KBM-7 (cell line): ENCODE measurements at regions not wholly inside any gene's neighbourhood (a gene's known extent, or its start where the extent isn't known, plus 50 kb on each side); places are given as distances from the start of the nearest gene placed in this dataset.
"Not testable (repeated sequence)": the region's sequence is repeated elsewhere in the genome, so short reads cannot be mapped to it uniquely, and the experiment has no call there.

ENCODE experiments used
- DNase-seq: peaks from one replicate; pipeline ENCODE4 v3.0.0-alpha.2; 2015
- in situ Hi-C: fragments of 300-500 bp; cut with MboI; formaldehyde crosslinking; loops from 2 replicates; pipeline ENCODE4 v1.14.3; 2020; ENCODE audit warnings: low sequenced_read_pairs, low pct_unique_long_range_greater_than_20kb, mixed read lengths

DNA sequence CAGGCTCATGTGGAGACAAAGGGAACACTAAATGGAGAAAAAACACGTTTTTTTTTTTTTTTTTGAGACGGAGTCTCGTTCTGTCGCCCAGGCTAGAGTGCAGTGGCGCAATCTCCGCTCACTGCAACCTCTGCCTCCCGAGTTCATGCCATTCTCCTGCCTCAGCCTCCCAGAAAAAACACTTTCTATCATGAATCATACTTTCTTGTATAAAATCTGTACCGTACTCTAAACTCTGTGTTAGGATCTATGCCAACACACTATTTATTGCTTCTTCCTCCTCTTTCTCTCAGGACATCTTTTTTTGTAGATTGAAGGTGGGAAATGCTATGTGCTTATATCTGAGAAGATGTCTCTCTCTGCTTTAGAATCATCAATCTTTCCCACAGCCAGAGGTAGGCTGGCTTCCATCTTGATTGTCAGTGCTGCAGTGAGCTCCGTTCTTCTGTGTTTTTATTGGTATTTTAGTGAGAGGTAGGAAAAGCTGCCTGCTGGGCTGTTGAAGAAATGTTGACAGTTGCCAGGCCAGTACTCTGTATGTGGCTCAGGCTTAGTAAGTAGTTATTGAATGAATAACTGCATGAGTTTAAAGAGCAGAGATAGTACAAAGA lies 101.1 kb downstream of the GPR85 start:
- in situ Hi-C loops = no loop called here

DNA sequence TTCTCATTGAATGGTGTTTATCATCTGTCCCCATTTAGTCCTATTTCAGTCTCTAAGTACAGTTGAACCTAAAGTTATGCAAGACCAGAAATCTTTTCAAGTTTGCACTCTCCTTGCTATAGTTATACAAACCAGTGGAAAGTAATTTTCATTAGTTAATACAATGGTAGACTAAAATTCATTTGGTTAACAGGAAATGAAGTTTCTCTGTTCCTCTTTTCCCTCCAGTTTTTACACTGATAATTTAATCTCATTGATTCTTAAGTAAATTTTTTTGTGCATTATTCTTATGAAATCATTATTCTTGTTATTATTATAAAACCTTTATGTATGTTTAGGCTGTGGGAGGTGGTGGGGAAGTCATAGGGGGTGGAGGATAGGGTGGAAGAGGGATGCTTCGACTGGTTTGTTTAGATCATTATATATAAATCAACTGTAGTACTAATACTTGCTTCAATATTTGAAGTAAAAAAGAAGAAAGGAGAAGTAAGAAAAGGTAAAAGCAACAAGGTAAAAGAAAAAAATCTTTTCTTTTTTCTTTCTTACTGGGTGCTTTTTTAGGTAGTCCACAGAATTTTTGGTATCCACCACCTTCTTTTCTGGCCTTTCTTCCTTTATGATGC lies 104.1 kb downstream of the GPR85 start:
- no peak for DNase-seq
- in situ Hi-C loops = no loop called here

More for the DNA sequence above, 101.1 kb downstream of the GPR85 start:
- DNase-seq = no peak

DNA sequence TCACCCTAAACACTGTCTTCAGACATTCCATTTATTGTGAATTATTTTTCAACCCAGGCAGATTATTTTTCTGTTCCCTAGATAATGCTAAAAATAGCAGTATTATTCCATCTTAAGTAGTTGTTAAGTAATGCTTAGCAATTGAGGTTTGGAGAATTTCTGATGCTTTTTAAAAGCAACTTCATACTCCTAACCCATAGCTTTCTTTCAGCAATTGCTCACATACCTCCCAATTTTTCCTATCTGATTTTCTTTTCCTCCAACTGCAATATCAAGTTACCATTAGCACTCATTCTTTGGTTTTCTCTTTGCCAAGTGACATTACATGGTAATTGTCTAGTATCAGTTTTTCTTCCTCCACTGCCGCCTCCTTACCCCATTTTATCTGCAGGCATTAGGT lies 104.7 kb downstream of the GPR85 start:
- in situ Hi-C loops = no loop called here
- DNase-seq = no peak

DNA sequence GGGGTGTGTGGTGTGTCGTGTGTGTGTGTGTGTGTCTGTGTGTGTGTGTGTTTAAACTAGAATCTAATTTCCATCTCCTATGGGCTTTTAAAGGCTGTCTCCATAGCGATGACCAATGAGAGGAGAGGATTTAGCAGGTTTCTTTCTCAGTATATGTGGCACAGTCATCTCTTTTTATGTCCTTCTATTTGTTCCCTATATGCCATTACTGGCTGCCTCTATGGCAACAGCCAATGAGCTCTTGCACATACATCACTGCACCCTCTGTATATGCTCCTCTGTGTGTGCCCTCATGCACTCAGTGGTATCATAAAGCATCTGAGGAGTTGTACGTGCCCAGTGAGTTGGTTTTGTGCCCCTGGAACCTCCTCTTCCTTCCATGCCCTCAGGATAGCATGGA lies 107.6 kb downstream of the GPR85 start:
- in situ Hi-C loops, DNase-seq: not testable (repeated sequence)

DNA sequence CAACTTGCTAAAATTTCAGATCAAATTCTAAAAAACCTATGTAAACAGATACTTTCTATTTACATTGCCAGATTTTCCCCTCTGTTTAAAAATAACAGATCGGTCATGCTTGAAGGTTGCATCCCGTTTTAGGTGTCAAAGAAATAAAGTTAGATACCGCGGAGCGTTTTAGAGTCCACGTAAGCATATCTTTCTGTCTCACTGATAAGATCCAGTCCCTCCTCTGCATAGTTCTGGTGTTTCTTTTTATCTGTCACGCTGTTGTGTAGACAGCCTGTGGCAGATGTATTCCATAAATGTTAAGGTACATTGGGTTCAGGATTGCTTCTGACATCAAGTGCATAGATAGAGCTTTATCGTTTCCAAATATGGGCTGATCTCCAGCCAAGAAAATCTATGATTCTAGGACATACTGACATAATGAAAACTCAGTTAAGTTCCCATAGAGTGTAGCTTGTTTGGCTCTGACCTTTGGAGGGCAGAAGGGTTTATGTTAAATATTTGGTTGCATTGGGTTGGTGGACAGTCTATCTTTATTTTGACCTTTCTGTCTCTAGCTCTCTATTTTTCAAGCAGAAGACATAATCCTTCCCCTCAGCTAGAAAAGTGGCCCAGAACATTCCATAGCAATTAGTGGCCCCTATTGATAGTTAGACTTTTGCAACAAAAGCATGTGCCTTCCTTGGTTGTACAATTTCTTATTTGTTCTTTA lies 109.2 kb downstream of the GPR85 start:
- in situ Hi-C loops, DNase-seq: not testable (repeated sequence)

DNA sequence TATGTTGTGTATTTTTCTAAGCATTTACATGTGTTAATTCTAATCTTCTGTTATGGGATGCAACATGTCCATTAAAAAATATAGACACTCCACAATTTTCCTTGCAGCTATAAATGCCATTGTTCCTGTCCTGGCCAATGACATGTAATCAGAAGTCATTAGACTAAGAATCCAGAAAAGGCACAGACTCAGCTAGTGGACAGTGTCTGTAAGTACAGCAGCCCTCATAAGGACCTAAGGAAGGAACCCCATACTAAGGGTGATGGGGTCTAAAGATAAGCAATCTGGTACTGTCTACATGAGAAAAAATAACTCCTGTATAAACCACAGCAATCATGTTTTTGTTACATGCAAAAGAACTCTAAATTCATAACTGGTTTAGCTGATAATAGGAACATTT lies 115.9 kb downstream of the GPR85 start:
- in situ Hi-C loops = no loop called here
- no peak for DNase-seq

DNA sequence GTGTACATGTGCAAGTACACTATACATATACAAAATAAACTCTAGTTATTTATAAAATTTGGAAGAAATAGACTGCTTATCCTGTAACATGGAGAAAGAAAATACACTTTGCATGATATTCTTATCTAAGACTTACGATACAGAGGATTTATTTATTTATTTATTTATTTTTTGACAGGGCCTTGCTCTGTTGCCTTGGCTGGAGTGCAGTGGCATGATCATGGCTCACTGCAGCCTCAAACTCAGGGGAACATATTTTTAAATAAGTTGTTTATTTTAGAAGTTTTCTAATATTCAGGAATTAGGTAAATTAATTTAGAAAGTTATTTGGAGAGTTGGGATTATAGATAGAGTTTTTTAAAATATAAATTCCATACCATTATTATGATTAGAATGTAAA lies 116.7 kb downstream of the GPR85 start:
- in situ Hi-C loops = no loop called here

DNA sequence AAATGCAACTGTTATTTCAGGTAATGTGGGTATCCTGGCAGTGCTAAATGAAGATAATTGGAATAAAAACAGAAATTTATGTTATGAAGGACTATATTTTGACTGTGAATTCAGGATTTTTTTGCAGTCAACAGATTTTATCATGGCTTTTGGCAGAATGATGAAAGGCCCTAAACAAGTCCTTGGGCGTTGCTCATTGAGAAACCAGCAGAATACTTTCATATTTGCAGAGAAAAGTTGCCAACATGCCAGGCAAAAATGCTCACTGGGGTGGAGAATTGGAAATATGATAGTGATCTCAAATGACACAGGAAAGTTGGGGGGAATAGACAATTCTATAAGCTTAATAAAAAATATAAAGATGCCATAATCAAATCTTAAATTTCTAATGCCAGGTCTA lies 121.1 kb downstream of the GPR85 start:
- DNase-seq = no peak
- in situ Hi-C loops = no loop called here

More for the DNA sequence above, 116.7 kb downstream of the GPR85 start:
- no peak for DNase-seq

DNA sequence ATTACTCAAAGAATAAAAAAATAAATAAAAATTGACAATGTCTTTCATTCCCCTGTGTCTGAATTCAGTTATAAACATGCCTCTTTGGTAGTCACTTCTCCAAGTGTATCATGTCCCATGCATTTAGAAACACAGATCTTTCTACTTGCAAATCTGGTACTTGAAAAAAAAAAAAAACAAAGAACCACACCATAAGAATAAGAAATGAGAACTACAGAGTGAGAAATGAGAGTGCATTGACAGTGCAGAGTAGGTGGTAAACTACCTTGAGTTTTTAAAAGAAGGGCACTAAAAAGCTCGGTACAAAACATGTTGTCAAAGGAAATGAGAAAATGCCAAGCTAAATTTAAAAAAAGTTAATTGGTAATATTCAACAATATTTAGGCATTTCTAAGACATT lies 123.0 kb downstream of the GPR85 start:
- no peak for DNase-seq
- in situ Hi-C loops = no loop called here

DNA sequence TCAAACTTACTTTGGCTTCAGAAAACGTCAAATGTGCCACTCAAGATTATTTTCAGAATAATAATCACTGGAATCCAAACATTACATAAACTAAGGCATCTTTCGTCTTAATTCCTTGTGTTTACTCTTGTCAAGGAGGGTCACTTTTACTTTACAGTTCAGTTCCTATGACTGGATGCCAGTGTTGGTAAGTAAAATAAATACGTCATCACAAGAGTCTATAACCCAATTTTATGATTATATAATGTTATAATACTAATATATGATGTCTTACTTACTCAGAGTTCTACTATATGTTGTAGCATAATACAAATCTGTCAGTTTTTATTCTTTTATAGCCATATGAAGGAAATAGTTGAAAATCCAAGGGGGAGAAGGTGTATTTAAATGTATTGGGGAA lies 123.8 kb downstream of the GPR85 start:
- in situ Hi-C loops = no loop called here
- DNase-seq = no peak

DNA sequence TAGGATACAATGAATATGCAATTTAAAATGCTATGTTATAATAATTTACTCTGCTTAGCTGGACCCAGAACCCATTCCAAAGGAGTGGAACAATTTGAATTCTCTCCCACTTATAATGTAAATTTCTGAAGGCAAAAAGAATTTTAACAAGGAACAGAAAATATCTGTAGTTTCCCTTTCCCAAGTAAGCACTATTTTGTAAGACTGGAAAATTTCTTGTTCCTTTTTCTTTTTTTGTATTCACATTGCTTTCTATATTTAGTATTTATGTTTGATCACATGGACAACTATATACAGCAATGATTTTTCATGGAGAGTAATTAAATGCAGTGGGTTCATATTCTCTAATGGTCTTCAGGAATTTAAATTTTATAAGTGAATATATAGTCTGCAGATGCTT lies 127.4 kb downstream of the GPR85 start:
- no peak for DNase-seq
- in situ Hi-C loops = no loop called here

DNA sequence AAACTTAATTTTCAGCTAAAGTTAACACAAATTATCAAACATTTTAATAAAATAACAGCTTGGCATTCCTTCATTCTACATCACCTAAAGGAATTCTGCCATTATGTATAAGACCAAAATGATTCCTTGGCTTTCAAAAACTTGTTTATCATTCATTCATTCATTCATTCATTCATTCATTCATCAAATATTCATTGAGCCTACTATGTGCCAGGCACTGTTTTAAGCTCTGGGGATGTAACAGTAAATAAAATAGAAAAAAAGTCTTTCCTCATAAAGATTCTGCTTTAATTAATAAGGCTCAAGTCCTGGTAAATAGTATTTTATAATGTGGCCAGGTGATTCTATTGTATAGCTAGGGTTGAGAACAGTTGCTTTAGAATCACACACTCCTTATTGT lies 127.9 kb downstream of the GPR85 start:
- in situ Hi-C loops = no loop called here
- DNase-seq = no peak

DNA sequence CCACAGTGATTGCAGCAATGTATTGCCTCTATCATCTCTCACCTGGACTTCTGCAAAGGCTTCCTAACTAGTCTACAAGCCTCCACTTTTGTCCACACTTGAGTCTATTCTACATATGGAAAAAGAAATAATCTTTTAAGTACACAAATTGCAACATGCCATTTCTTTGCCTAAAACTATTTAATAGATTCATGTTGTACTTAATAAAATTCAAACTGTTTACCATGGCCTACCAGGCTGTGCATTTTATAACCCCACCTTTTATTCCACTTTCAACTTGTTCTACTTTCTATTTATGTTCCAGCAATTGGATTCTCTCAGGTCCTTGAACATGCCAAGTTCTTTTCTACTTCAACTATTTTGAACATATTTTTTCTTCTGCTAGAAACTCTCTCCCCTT lies 128.7 kb downstream of the GPR85 start:
- in situ Hi-C loops = no loop called here

DNA sequence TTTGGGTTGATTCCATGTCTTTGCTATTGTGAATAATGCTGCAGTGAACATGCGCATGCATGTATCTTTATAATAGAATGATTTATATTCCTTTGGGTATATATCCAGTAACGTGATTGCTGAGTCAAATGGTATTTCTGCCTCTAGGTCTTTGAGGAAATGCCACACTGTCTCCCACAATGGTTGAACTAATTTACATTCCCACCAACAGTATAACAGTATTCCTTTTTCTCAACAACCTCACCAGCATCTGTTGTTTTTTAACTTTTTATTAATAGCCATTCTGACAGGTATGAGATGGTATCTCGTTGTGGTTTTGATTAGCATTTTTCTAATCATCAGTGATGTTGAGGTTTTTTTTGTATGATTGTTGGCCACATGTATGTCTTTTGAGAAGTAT lies 133.6 kb downstream of the GPR85 start:
- in situ Hi-C loops, DNase-seq: not testable (repeated sequence)

More for the DNA sequence above, 128.7 kb downstream of the GPR85 start:
- no peak for DNase-seq

DNA sequence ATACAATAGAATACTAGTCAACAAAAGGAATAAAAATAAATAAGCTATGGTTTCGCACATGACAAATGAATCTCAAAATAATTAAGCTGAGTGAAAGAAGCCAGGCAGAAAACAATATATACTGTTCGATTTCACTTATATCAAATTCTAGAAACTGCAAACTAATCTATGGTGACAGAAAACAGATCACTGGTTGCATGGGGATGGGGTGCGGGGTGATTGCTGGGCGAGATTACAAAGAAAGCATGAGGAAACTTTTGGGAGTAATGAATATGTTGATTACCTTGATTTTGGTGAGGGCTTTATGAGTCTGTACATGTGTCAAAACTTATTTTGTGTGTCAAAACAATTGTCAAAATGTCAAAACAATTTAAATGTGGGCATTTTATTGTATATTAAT lies 135.6 kb downstream of the GPR85 start:
- in situ Hi-C loops = no loop called here

DNA sequence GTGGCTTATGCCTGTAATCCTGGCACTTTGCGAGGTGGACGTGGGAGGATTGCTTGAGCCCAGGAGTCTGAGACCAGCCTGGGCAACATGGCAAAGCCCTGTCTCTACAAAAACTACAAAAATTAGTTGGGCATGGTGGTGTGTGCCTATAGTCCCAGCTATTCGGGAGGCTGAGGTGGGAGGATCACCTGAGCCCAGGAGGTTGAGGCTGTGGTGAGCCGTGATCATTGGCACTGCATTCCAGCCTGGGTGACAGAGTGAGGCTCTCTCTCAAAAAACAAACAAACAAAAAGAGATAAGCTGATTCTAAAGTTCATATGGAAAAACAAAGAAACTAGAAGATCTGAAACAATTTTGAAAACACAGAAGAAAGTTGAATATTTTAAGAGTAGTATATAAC lies 136.9 kb downstream of the GPR85 start:
- DNase-seq, in situ Hi-C loops: not testable (repeated sequence)

More for the DNA sequence above, 135.6 kb downstream of the GPR85 start:
- no peak for DNase-seq

DNA sequence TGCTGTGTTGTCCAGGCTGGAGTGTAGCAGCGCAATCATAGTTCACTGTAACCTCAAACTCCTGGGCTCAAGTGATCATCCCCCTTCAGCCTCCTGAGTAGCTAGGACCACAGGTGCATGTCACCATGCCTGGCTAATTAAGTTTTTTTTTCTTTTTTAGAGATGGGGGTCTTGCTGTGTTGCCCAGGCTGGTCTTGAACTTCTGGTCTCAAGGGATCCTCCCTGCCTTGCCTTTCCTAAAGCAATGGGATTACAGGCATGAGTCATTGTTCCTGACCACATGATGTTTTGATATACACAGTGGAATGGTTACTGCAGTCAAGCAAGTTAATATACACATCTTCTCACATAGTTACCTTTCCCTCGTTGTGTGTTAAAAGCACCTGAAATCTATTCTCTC lies 140.3 kb downstream of the GPR85 start:
- in situ Hi-C loops = no loop called here
- DNase-seq = no peak

DNA sequence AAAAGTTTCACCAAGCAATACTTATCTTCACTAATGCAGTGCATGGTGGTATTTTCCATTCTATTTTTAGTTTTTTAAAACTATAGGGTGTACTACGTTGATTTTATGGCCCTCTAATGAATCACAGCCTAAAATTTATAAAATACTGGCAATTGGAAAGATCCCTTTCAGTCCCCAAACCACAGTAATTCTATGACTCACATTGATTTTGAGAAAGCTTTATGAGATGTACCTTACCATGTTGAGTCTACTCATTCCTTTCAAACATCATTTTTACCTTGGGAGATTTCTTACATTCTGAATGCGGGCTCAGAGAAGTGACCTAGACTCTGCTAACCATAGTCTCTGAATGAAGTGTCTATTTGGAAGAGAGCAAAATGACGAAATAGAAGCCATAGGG lies 141.6 kb downstream of the GPR85 start:
- no peak for DNase-seq
- in situ Hi-C loops = no loop called here

DNA sequence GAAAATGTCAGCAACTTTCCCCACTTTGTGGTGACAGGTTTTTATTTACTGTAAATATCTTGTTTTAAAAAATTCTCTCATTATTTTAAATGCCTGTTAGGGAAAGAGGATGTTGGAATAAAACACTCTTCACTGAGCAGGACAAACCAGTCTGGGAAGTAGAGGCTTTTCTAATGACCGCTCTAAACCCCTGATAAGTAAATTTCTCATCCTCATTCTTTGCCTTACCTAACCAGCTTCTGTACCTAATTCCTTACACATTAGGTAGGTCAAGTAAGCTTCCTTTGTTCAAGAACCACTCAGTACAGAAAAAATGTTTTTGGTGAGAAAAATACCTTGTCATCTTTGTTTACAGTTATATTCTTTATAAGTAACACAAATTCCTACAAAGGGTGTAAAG lies 143.6 kb downstream of the GPR85 start:
- in situ Hi-C loops = no loop called here
- DNase-seq = no peak

DNA sequence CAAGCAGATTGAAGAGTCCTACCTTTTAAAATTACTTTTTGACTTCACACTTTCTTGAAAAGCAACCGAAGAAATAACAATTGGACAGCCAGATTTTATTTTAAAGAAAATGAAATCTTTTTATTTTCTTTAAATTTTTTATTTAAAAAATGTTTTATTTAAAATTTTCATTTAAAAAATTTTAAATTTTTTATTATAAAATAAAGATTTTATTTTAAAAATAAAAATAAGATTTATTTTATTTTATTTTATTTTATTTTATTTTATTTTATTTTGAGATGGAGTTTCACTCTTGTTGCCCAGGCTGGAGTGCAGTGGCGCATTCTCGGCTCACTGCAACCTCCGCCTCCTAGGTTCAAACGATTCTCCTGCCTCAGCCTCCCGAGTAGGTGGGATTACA lies 144.5 kb downstream of the GPR85 start:
- DNase-seq, in situ Hi-C loops: not testable (repeated sequence)
